ENCODE measurements at regions not wholly inside any gene's neighbourhood (a gene's known extent, or its start where the extent isn't known, plus 50 kb on each side); places are given as distances from the start of the nearest gene placed in this dataset.

- Histone ChIP-seq H3K56ac (replicated peaks; ENCODE audit: insufficient read length, low read depth, low read length) (no peak overlapping the region), H2BK20ac (ENCODE audit: low read length) (no peak overlapping the region), H3K27ac (ENCODE audit: low read depth, low read length) (no peak overlapping the region), H2BK5ac (ENCODE audit: low read depth, low read length) (no peak overlapping the region), H2AK5ac (ENCODE audit: low read depth, low read length) (no peak overlapping the region), H3K4me2 (ENCODE audit: insufficient read depth in 1 of 2, low read depth in 2 of 2, low read length in 2 of 2) (no peak overlapping the region), H3K9ac (replicated peaks in 1 of 4; ENCODE audit: extremely low read depth in 1 of 4, low read depth in 3 of 4, low read length in 3 of 4) (no peak overlapping the region; a peak in 1 of 7 replicates), H4K8ac (ENCODE audit: extremely low read depth, insufficient read depth, low read length) (no peak overlapping the region), H3K36me3 (ENCODE audit: control insufficient read depth in 2 of 4, insufficient read depth in 4 of 4, low read length in 3 of 4) (no peaks in the 10 kb centered on the region), H3K9me3 (ENCODE audit: insufficient read depth in 2 of 2, low read depth in 1 of 2, low read length in 1 of 2) (no peaks in the 10 kb centered on the region), H3K4me3 (ENCODE audit: extremely low read depth in 1 of 4, insufficient read depth in 2 of 4, low read depth in 3 of 4, low read length in 4 of 4) (no peak overlapping the region), H3K23me2 (ENCODE audit: low read depth, low read length) (no peaks in the 10 kb centered on the region), H4K20me1 (replicated peaks in 1 of 2; ENCODE audit: control insufficient read depth in 1 of 2, insufficient read depth in 2 of 2, low read length in 2 of 2) (no peaks in the 10 kb centered on the region), H3K79me2 (ENCODE audit: control insufficient read depth in 1 of 2, insufficient read depth in 2 of 2, low read length in 2 of 2) (no peaks in the 10 kb centered on the region), H3K4me1 (replicated peaks in 1 of 4; ENCODE audit: control insufficient read depth in 3 of 4, insufficient read depth in 4 of 4, low read length in 3 of 4) (peaks cover 0 to 2% (median 0%) of the 10 kb centered on the region in 4 experiments; a peak in 1 of 7 replicates), H2AFZ (ENCODE audit: low read length) (no peak overlapping the region), H3K23ac (ENCODE audit: insufficient read length) (no peak overlapping the region), H2BK15ac (ENCODE audit: low read length) (no peak overlapping the region), H3K18ac (ENCODE audit: extremely low read depth, low read length) (no peak overlapping the region), H2BK12ac (ENCODE audit: low read depth, low read length) (no peak overlapping the region), H3K14ac (ENCODE audit: insufficient read length) (no peak overlapping the region), H2BK120ac (replicated peaks; ENCODE audit: low read depth, low read length) (no peak overlapping the region), H4K5ac (ENCODE audit: insufficient read length, low read depth, low read length) (no peak overlapping the region), H3K4ac (replicated peaks; ENCODE audit: insufficient read length, low read depth, low read length) (no peak overlapping the region), H3K79me1 (ENCODE audit: low read depth, low read length) (no peaks in the 10 kb centered on the region), H4K91ac (replicated peaks; ENCODE audit: insufficient read length, low read length) (no peak overlapping the region), H3K27me3 (replicated peaks in 1 of 4; ENCODE audit: control insufficient read depth in 3 of 4, extremely low read depth in 1 of 4, insufficient read depth in 3 of 4, low read length in 3 of 4) (no peaks in the 10 kb centered on the region)
- FAIRE-seq (no peak), DNase-seq (ENCODE audit: low read depth in 1 of 2, low spot score in 2 of 2) (no peak)
- no peak for TF ChIP-seq NRF1 (IDR thresholded peaks at IDR 0.05; ENCODE audit: low read depth, low read length)
- TF ChIP-seq JUN (IDR thresholded peaks at IDR 0.05; ENCODE audit: low read depth, low read length), result no peak
- no peak for TF ChIP-seq MAFK (IDR thresholded peaks at IDR 0.05; ENCODE audit: low read depth, low read length)
- no peak for TF ChIP-seq CHD2 (IDR thresholded peaks at IDR 0.05; ENCODE audit: low read length)
- TF ChIP-seq BCL11A (IDR thresholded peaks at IDR 0.05; ENCODE audit: low read depth in 2 of 2, low read length in 2 of 2), result no peak
- TF ChIP-seq FOSL1 (IDR thresholded peaks at IDR 0.05; ENCODE audit: insufficient read depth, low read depth, low read length), result no peak
- no peak for TF ChIP-seq HDAC6 (IDR thresholded peaks at IDR 0.05; ENCODE audit: low read depth, low read length)
- no peak for TF ChIP-seq ASH2L (IDR thresholded peaks at IDR 0.05; ENCODE audit: low read length)
- TF ChIP-seq MAX (IDR thresholded peaks at IDR 0.05), result no peak
- CTCF ChIA-PET (ENCODE audit: partially characterized antibody), result interaction anchor here (0.7 to 1.4 kb wide), 3 partner anchors 111 to 206 kb away, joined by 3 read pairs; no protein-coding TSS in a partner anchor
- 87% methylated on average over 2 of the region's 2 CpGs; no CpG with 5 or more reads in 1 of the 2 experiments for WGBS, 2 experiments (ENCODE audit: extremely low coverage in 1 of 2, insufficient coverage in 1 of 2, insufficient read length in 1 of 2, insufficient replicate concordance in 2 of 2, low coverage in 1 of 2, low lambda C conversion rate in 2 of 2, missing lambda C conversion rate in 1 of 2)
- POLR2A ChIA-PET (ENCODE audit: partially characterized antibody), result no interaction called here
Observed at GRCh38 chr14:49975276-49975675, 82.4 kb downstream of the ARF6 start.

Measured in H1 (cell line).